HG03439 (cell line): ENCODE measurements at regions not wholly inside any gene's neighbourhood (a gene's known extent, or its start where the extent isn't known, plus 50 kb on each side); places are given as distances from the start of the nearest gene placed in this dataset.
A peak's percentile ranks its signal among the peaks of the same experiment; 100 is the strongest.

Source experiments
- ATAC-seq: cut with Tn5 transposase; IDR thresholded peaks from one replicate; pipeline ENCODE4 v1.9.1; 2021; ENCODE audit warnings: mild to moderate bottlenecking, moderate library complexity; ENCODE audit not compliant: unreplicated experiment

- peak; percentile 89 for ATAC-seq
These were observed 618.8 kb upstream of the NRXN1 start for GRCh38 chr2:51650769-51651168.

- ATAC-seq: no peak
These were observed 617.4 kb upstream of the NRXN1 start for GRCh38 chr2:51649366-51649765.

- no peak for ATAC-seq
These were observed 606.9 kb upstream of the NRXN1 start for GRCh38 chr2:51638811-51639210.

GRCh38 chr2:51633073-51633472 is 601.1 kb upstream of the NRXN1 start:
- no peak for ATAC-seq

- ATAC-seq: no peak
These were observed 597.5 kb upstream of the NRXN1 start for GRCh38 chr2:51629406-51629805.

GRCh38 chr2:51628917-51629316 is 597.0 kb upstream of the NRXN1 start:
- no peak for ATAC-seq

GRCh38 chr2:51624995-51625394 is 593.1 kb upstream of the NRXN1 start:
- ATAC-seq: no peak

GRCh38 chr2:51620796-51621195 is 588.9 kb upstream of the NRXN1 start:
- no peak for ATAC-seq

- no peak for ATAC-seq
These were observed 588.0 kb upstream of the NRXN1 start for GRCh38 chr2:51619961-51620360.

GRCh38 chr2:51612387-51612786 is 580.5 kb upstream of the NRXN1 start:
- no peak for ATAC-seq

- no peak for ATAC-seq
These were observed 569.8 kb upstream of the NRXN1 start for GRCh38 chr2:51601706-51602105.

GRCh38 chr2:51597086-51597485 is 565.2 kb upstream of the NRXN1 start:
- no peak for ATAC-seq

- ATAC-seq: no peak
These were observed 563.9 kb upstream of the NRXN1 start for GRCh38 chr2:51595836-51596235.

- ATAC-seq: no peak
These were observed 549.8 kb upstream of the NRXN1 start for GRCh38 chr2:51581636-51582267.

GRCh38 chr2:51579412-51579811 is 547.5 kb upstream of the NRXN1 start:
- ATAC-seq: no peak

- no peak for ATAC-seq
These were observed 543.2 kb upstream of the NRXN1 start for GRCh38 chr2:51575181-51575580.

GRCh38 chr2:51559026-51559425 is 527.1 kb upstream of the NRXN1 start:
- no peak for ATAC-seq

GRCh38 chr2:51553476-51553875 is 521.5 kb upstream of the NRXN1 start:
- ATAC-seq: no peak

- no peak for ATAC-seq
These were observed 503.8 kb upstream of the NRXN1 start for GRCh38 chr2:51535763-51536162.

GRCh38 chr2:51534166-51534565 is 502.2 kb upstream of the NRXN1 start:
- no peak for ATAC-seq

GRCh38 chr2:51528156-51528555 is 496.2 kb upstream of the NRXN1 start:
- no peak for ATAC-seq

- no peak for ATAC-seq
These were observed 494.8 kb upstream of the NRXN1 start for GRCh38 chr2:51526766-51527165.

- ATAC-seq: no peak
These were observed 484.7 kb upstream of the NRXN1 start for GRCh38 chr2:51516667-51517066.
